ENCODE measurements at regions not wholly inside any gene's neighbourhood (a gene's known extent, or its start where the extent isn't known, plus 50 kb on each side); places are given as distances from the start of the nearest gene placed in this dataset.

- TF ChIP-seq CTCF (conservative IDR thresholded peaks at IDR 0.05; ENCODE audit: low read depth, low read length) (no peak), EZH2 (IDR thresholded peaks at IDR 0.05; ENCODE audit: borderline replicate concordance, low read depth, low read length, poor library complexity, severe bottlenecking) (no peak)
Observed at GRCh38 chr11:49432242-49432848, 223.9 kb upstream of the FOLH1 start.
